ENCODE measurements at regions not wholly inside any gene's neighbourhood (a gene's known extent, or its start where the extent isn't known, plus 50 kb on each side); places are given as distances from the start of the nearest gene placed in this dataset.

- no peak for TF ChIP-seq CTCF (IDR thresholded peaks at IDR 0.05; ENCODE audit: low read depth, low read length)
- DNase-seq: no peak
- no peaks in the 10 kb centered on the region for H3K9me3 ChIP-seq
- no peaks in the 10 kb centered on the region for H3K27me3 ChIP-seq
- H3K36me3 ChIP-seq: no peaks in the 10 kb centered on the region
- no peak overlapping the region for H3K4me3 ChIP-seq (ENCODE audit: low read depth, low read length)
- peaks cover 13% of the 10 kb centered on the region; the same call in 1 of the 2 replicates for H3K4me1 ChIP-seq
These were observed 462.9 kb upstream of the MARCKS start for GRCh38 chr6:113394216-113394615.

- no peak for TF ChIP-seq CTCF (IDR thresholded peaks at IDR 0.05; ENCODE audit: low read depth, low read length)
- DNase-seq: no peak
- peaks cover 13% of the 10 kb centered on the region; the same call in 1 of the 2 replicates for H3K4me1 ChIP-seq
- H3K36me3 ChIP-seq: no peaks in the 10 kb centered on the region
- H3K4me3 ChIP-seq (ENCODE audit: low read depth, low read length): no peak overlapping the region
- H3K27me3 ChIP-seq: no peaks in the 10 kb centered on the region
- H3K9me3 ChIP-seq: no peaks in the 10 kb centered on the region
These were observed 462.4 kb upstream of the MARCKS start for GRCh38 chr6:113394729-113395128.

GRCh38 chr6:113396730-113397129 lies 460.4 kb upstream of the MARCKS start:
- H3K9me3 ChIP-seq: no peaks in the 10 kb centered on the region
- no peaks in the 10 kb centered on the region for H3K36me3 ChIP-seq
- TF ChIP-seq CTCF (IDR thresholded peaks at IDR 0.05; ENCODE audit: low read depth, low read length): no peak
- peaks cover 13% of the 10 kb centered on the region; the same call in 1 of the 2 replicates for H3K4me1 ChIP-seq
- no peak overlapping the region for H3K4me3 ChIP-seq (ENCODE audit: low read depth, low read length)
- peak; percentile 26 for DNase-seq
- no peaks in the 10 kb centered on the region for H3K27me3 ChIP-seq

GRCh38 chr6:113397236-113397635 lies 459.9 kb upstream of the MARCKS start:
- no peak for DNase-seq
- H3K4me3 ChIP-seq (ENCODE audit: low read depth, low read length): no peak overlapping the region
- no peaks in the 10 kb centered on the region for H3K27me3 ChIP-seq
- TF ChIP-seq CTCF (IDR thresholded peaks at IDR 0.05; ENCODE audit: low read depth, low read length): no peak
- no peaks in the 10 kb centered on the region for H3K9me3 ChIP-seq
- peaks cover 13% of the 10 kb centered on the region; the same call in 1 of the 2 replicates for H3K4me1 ChIP-seq
- H3K36me3 ChIP-seq: no peaks in the 10 kb centered on the region

GRCh38 chr6:113401231-113401630 lies 455.9 kb upstream of the MARCKS start:
- H3K36me3 ChIP-seq: no peaks in the 10 kb centered on the region
- no peak overlapping the region for H3K4me3 ChIP-seq (ENCODE audit: low read depth, low read length)
- peaks cover 5% of the 10 kb centered on the region; the same call in 1 of the 2 replicates for H3K4me1 ChIP-seq
- H3K9me3 ChIP-seq: no peaks in the 10 kb centered on the region
- TF ChIP-seq CTCF (IDR thresholded peaks at IDR 0.05; ENCODE audit: low read depth, low read length): no peak
- DNase-seq: no peak
- no peaks in the 10 kb centered on the region for H3K27me3 ChIP-seq

- Histone ChIP-seq H3K4me3 (ENCODE audit: low read depth, low read length) (no peak overlapping the region), H3K4me1 (no peaks in the 10 kb centered on the region), H3K27me3 (no peaks in the 10 kb centered on the region), H3K9me3 (no peaks in the 10 kb centered on the region), H3K36me3 (no peaks in the 10 kb centered on the region)
- TF ChIP-seq CTCF (IDR thresholded peaks at IDR 0.05; ENCODE audit: low read depth, low read length): no peak
- no peak for DNase-seq
These were observed 454.6 kb upstream of the MARCKS start for GRCh38 chr6:113402544-113402943.
